ENCODE measurements at regions not wholly inside any gene's neighbourhood (a gene's known extent, or its start where the extent isn't known, plus 50 kb on each side); places are given as distances from the start of the nearest gene placed in this dataset.
"Not testable (repeated sequence)": the region's sequence is repeated elsewhere in the genome, so short reads cannot be mapped to it uniquely, and the experiment has no call there.

GRCh38 chr1:121040974-121041373 is 143.2 kb downstream of the FAM72B start:
- not testable (repeated sequence) for TF ChIP-seq POLR2A (IDR thresholded peaks at IDR 0.05; ENCODE audit: extremely low read depth, insufficient read length); CTCF (IDR thresholded peaks at IDR 0.05; ENCODE audit: low read depth, low read length); MAX (IDR thresholded peaks at IDR 0.05; ENCODE audit: low read depth, low read length); MYC (IDR thresholded peaks at IDR 0.05; ENCODE audit: low read depth, low read length)
